Panc1 (cell line): ENCODE measurements at regions not wholly inside any gene's neighbourhood (a gene's known extent, or its start where the extent isn't known, plus 50 kb on each side); places are given as distances from the start of the nearest gene placed in this dataset.

Experiments used
- ATAC-seq: fragments of 200-7000 bp; cut with Tn5 transposase; 2 replicates; pipeline ENCODE4 v1.9.1; 2020; ENCODE audit warnings: mild to moderate bottlenecking, moderate library complexity
- BruUV-seq: library from RNA; stranded (reverse); fragments of 400-500 nt; replicated peaks from 2 replicates; lab custom pipeline; 2021; lab: Mats Ljungman, UMichigan
- CTCF ChIA-PET: fragments of 300-600 bp; sonication (Branson Sonifier 250); formaldehyde crosslinking; loops from one replicate; lab custom pipeline; 2022; ENCODE audit warnings: antibody characterized with exemption; lab: Charles Lee
- POLR2A ChIA-PET: fragments of 300-600 bp; sonication (Branson Sonifier 250); formaldehyde crosslinking; loops from one replicate; lab custom pipeline; 2022; ENCODE audit warnings: antibody characterized with exemption; lab: Charles Lee
- DNase-seq: peaks from one replicate; pipeline ENCODE4 v3.0.0-alpha.2; 2010; ENCODE audit warnings: low read depth, low spot score
- H3K27ac ChIP-seq: 2 replicates; pipeline ENCODE4 v1.5.1; 2011; ENCODE audit warnings: mild to moderate bottlenecking, low read length, inconsistent platforms
- H3K27me3 ChIP-seq: fragments of 200-500 bp; sonication (Bioruptor generic); 2 replicates; pipeline ENCODE4 v1.6.0; 2014; ENCODE audit warnings: low read length, inconsistent platforms; ENCODE audit not compliant: control insufficient read depth, insufficient read depth
- H3K36me3 ChIP-seq: fragments of 200-500 bp; sonication (Bioruptor generic); 2 replicates; pipeline ENCODE4 v1.5.1; 2014; ENCODE audit warnings: inconsistent platforms, mild to moderate bottlenecking, low read length, moderate library complexity; ENCODE audit not compliant: control insufficient read depth, insufficient read depth
- H3K4me1 ChIP-seq: 2 replicates; pipeline ENCODE4 v1.5.1; 2011; ENCODE audit warnings: inconsistent platforms, mild to moderate bottlenecking, low read length, moderate library complexity; ENCODE audit not compliant: control insufficient read depth, insufficient read depth
- H3K4me3 ChIP-seq, 2 experiments: 2 replicates each; pipeline ENCODE4 v1.5.1; 2011 to 2012; ENCODE audit warnings: low read depth in 2 of 2, low read length in 2 of 2, mild to moderate bottlenecking in 2 of 2, inconsistent platforms in 1 of 2, moderate library complexity in 1 of 2
- H3K9me3 ChIP-seq: fragments of 200-500 bp; sonication (Bioruptor generic); 2 replicates; pipeline ENCODE4 v1.5.1; 2014; ENCODE audit warnings: low read depth, mild to moderate bottlenecking, inconsistent platforms, low read length, moderate library complexity; ENCODE audit not compliant: control insufficient read depth, insufficient read depth
- CTCF ChIP-seq: fragments of 450-650 bp; IDR thresholded peaks from 2 replicates; pipeline ENCODE4 v1.5.1; 2017; ENCODE audit warnings: mild to moderate bottlenecking
- POLR2AphosphoS5 ChIP-seq: IDR thresholded peaks from 2 replicates; pipeline ENCODE4 v1.6.1; 2012; ENCODE audit warnings: mild to moderate bottlenecking, low read depth, low read length, moderate library complexity
- REST ChIP-seq, 2 experiments: IDR thresholded peaks; 2 replicates each; pipeline ENCODE4 v1.6.1; 2011 to 2012; ENCODE audit warnings: low read depth in 2 of 2, control low read depth in 1 of 2, low read length in 1 of 2, mild to moderate bottlenecking in 1 of 2, moderate library complexity in 1 of 2; ENCODE audit not compliant: insufficient read depth in 1 of 2
- SIN3A ChIP-seq: IDR thresholded peaks from 2 replicates; pipeline ENCODE4 v1.6.1; 2012; ENCODE audit warnings: low read depth, mild to moderate bottlenecking, low read length, moderate library complexity, borderline replicate concordance; ENCODE audit not compliant: insufficient read depth
- TCF7L2 ChIP-seq: IDR thresholded peaks from 2 replicates; pipeline ENCODE4 v1.6.1; 2011; ENCODE audit warnings: mild to moderate bottlenecking, low read depth, low read length, inconsistent platforms
- in situ Hi-C: cut with HindIII; loops from 2 replicates; pipeline ENCODE4 v1.10.0; 2016; ENCODE audit warnings: low sequenced_read_pairs, low pct_unique_long_range_greater_than_20kb
- intact Hi-C: fragments of 100-400 bp; cut with micrococcal nuclease; formaldehyde crosslinking; loops from one replicate; pipeline ENCODE4 v1.10.0; 2022; ENCODE audit not compliant: unreplicated experiment

- H3K9me3 ChIP-seq = no peaks in the 10 kb centered on the region
- no peaks in the 10 kb centered on the region for H3K4me1 ChIP-seq
- DNase-seq (peak; percentile 1), ATAC-seq (no peak; the same call in 1 of the 2 replicates)
- no peak overlapping the region for H3K27ac ChIP-seq
- in situ Hi-C loops = no loop called here
- H3K4me3 ChIP-seq = no peak overlapping the region
- POLR2A ChIA-PET = no interaction called here
- BruUV-seq = no TSS peak
- intact Hi-C loops = no loop called here
- TF ChIP-seq TCF7L2 (no peak), SIN3A (no peak), CTCF (peak; percentile 68; the same call in 1 of the 2 replicates), POLR2AphosphoS5 (no peak)
- no peaks in the 10 kb centered on the region for H3K36me3 ChIP-seq
- H3K27me3 ChIP-seq = no peaks in the 10 kb centered on the region
- CTCF ChIA-PET = no interaction called here
Observed at GRCh38 chr3:81910244-81910852, 148.9 kb upstream of the GBE1 start.

GRCh38 chr3:81909796-81910195 lies 148.4 kb upstream of the GBE1 start:
- no peak for ATAC-seq
- Histone ChIP-seq H3K36me3 (no peaks in the 10 kb centered on the region), H3K9me3 (no peaks in the 10 kb centered on the region), H3K27me3 (no peaks in the 10 kb centered on the region), H3K27ac (no peak overlapping the region), H3K4me1 (no peaks in the 10 kb centered on the region), H3K4me3 (no peak overlapping the region)
- CTCF ChIA-PET = no interaction called here
- TF ChIP-seq CTCF = no peak
- TF ChIP-seq TCF7L2 = no peak
- TF ChIP-seq REST (IDR thresholded peaks at IDR 0.05; ENCODE audit: insufficient read depth in 1 of 2, low read depth in 2 of 2, low read length in 1 of 2) = no peak
- no peak for TF ChIP-seq SIN3A
- TF ChIP-seq POLR2AphosphoS5 = no peak
- POLR2A ChIA-PET = interaction anchor here (0.6 kb wide), 1 partner anchor 265 kb away, joined by 12 read pairs; no protein-coding TSS in a partner anchor
- in situ Hi-C loops (no loop called here), intact Hi-C loops (no loop called here)
- DNase-seq = no peak
- BruUV-seq = no TSS peak
